22Rv1 (cell line): ENCODE measurements at regions not wholly inside any gene's neighbourhood (a gene's known extent, or its start where the extent isn't known, plus 50 kb on each side); places are given as distances from the start of the nearest gene placed in this dataset.

ENCODE experiments used
- ZFX ChIP-seq: fragments of 450-650 bp; IDR thresholded peaks from 2 replicates; pipeline ENCODE4 v1.6.1; 2017; ENCODE audit warnings: antibody characterized with exemption, borderline replicate concordance
- TF ChIP-seq, protein P1 (sequence below): fragments of 450-650 bp; IDR thresholded peaks from 2 replicates; pipeline ENCODE4 v1.5.1; 2017; ENCODE audit warnings: mild to moderate bottlenecking

GRCh38 chrX:118216087-118216486, 99.5 kb upstream of the KLHL13 start:
- TF ChIP-seq, protein P1, sequence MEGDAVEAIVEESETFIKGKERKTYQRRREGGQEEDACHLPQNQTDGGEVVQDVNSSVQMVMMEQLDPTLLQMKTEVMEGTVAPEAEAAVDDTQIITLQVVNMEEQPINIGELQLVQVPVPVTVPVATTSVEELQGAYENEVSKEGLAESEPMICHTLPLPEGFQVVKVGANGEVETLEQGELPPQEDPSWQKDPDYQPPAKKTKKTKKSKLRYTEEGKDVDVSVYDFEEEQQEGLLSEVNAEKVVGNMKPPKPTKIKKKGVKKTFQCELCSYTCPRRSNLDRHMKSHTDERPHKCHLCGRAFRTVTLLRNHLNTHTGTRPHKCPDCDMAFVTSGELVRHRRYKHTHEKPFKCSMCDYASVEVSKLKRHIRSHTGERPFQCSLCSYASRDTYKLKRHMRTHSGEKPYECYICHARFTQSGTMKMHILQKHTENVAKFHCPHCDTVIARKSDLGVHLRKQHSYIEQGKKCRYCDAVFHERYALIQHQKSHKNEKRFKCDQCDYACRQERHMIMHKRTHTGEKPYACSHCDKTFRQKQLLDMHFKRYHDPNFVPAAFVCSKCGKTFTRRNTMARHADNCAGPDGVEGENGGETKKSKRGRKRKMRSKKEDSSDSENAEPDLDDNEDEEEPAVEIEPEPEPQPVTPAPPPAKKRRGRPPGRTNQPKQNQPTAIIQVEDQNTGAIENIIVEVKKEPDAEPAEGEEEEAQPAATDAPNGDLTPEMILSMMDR: no peak
- no peak for TF ChIP-seq ZFX
